HG02642 (cell line): ENCODE measurements at regions not wholly inside any gene's neighbourhood (a gene's known extent, or its start where the extent isn't known, plus 50 kb on each side); places are given as distances from the start of the nearest gene placed in this dataset.

ENCODE experiments used
- ATAC-seq: cut with Tn5 transposase; IDR thresholded peaks from one replicate; pipeline ENCODE4 v1.9.1; 2021; ENCODE audit warnings: mild to moderate bottlenecking; ENCODE audit not compliant: unreplicated experiment, poor library complexity

- no peak for ATAC-seq
Observed at GRCh38 chr2:8149007-8149405, 532.9 kb upstream of the ID2 start.

GRCh38 chr2:8149985-8150539, 531.8 kb upstream of the ID2 start:
- no peak for ATAC-seq

GRCh38 chr2:8151888-8152287, 530.0 kb upstream of the ID2 start:
- ATAC-seq: no peak

- ATAC-seq: peak; percentile 99
Observed at GRCh38 chr2:8152392-8153257, 529.2 kb upstream of the ID2 start.

- peak; percentile 18 for ATAC-seq
Observed at GRCh38 chr2:8153258-8153718, 528.6 kb upstream of the ID2 start.

- ATAC-seq: no peak
Observed at GRCh38 chr2:8154270-8154669, 527.6 kb upstream of the ID2 start.

- ATAC-seq: no peak
Observed at GRCh38 chr2:8154936-8155335, 526.9 kb upstream of the ID2 start.

GRCh38 chr2:8157621-8158430, 524.0 kb upstream of the ID2 start:
- ATAC-seq: no peak

- no peak for ATAC-seq
Observed at GRCh38 chr2:8158711-8159110, 523.1 kb upstream of the ID2 start.

GRCh38 chr2:8159211-8159965, 522.5 kb upstream of the ID2 start:
- ATAC-seq: no peak

- no peak for ATAC-seq
Observed at GRCh38 chr2:8159966-8160603, 521.8 kb upstream of the ID2 start.

- no peak for ATAC-seq
Observed at GRCh38 chr2:8160959-8161358, 520.9 kb upstream of the ID2 start.

- no peak for ATAC-seq
Observed at GRCh38 chr2:8162552-8162951, 519.3 kb upstream of the ID2 start.

- ATAC-seq: no peak
Observed at GRCh38 chr2:8165550-8165949, 516.3 kb upstream of the ID2 start.

- no peak for ATAC-seq
Observed at GRCh38 chr2:8168022-8168717, 513.7 kb upstream of the ID2 start.

GRCh38 chr2:8168876-8169424, 512.9 kb upstream of the ID2 start:
- ATAC-seq: no peak

GRCh38 chr2:8169443-8169842, 512.4 kb upstream of the ID2 start:
- ATAC-seq: no peak

- no peak for ATAC-seq
Observed at GRCh38 chr2:8170552-8171327, 511.1 kb upstream of the ID2 start.
